ENCODE measurements at regions not wholly inside any gene's neighbourhood (a gene's known extent, or its start where the extent isn't known, plus 50 kb on each side); places are given as distances from the start of the nearest gene placed in this dataset.

- Mint-ChIP-seq H3K27ac (no peak overlapping the region), H3K27me3 (peaks cover 4% of the 10 kb centered on the region), H3K36me3 (ENCODE audit: low read depth) (no peaks in the 10 kb centered on the region), H3K4me1 (no peaks in the 10 kb centered on the region), H3K4me3 (no peak overlapping the region), H3K9me3 (no peaks in the 10 kb centered on the region)
- CTCF ChIA-PET, result no interaction called here
- POLR2A ChIA-PET, result no interaction called here
- no peak for DNase-seq
These were observed 117.5 kb upstream of the COL1A2 start for GRCh38 chr7:94277236-94277635.

- DNase-seq, result no peak
- Mint-ChIP-seq H3K36me3 (ENCODE audit: low read depth) (no peaks in the 10 kb centered on the region), H3K4me1 (no peaks in the 10 kb centered on the region), H3K9me3 (no peaks in the 10 kb centered on the region), H3K27ac (no peak overlapping the region), H3K27me3 (no peaks in the 10 kb centered on the region), H3K4me3 (no peak overlapping the region)
- ChIA-PET POLR2A (no interaction called here), CTCF (no interaction called here)
These were observed 113.8 kb upstream of the COL1A2 start for GRCh38 chr7:94280851-94281250.

- CTCF ChIA-PET, result no interaction called here
- POLR2A ChIA-PET, result no interaction called here
- no peak for DNase-seq
- Mint-ChIP-seq H3K4me3 (no peak overlapping the region), H3K27ac (no peak overlapping the region), H3K27me3 (no peaks in the 10 kb centered on the region), H3K9me3 (no peaks in the 10 kb centered on the region), H3K4me1 (no peaks in the 10 kb centered on the region), H3K36me3 (ENCODE audit: low read depth) (no peaks in the 10 kb centered on the region)
These were observed 110.6 kb upstream of the COL1A2 start for GRCh38 chr7:94284104-94284503.

GRCh38 chr7:94286111-94286510 lies 108.6 kb upstream of the COL1A2 start:
- Mint-ChIP-seq H3K36me3 (ENCODE audit: low read depth) (no peaks in the 10 kb centered on the region), H3K4me3 (no peak overlapping the region), H3K4me1 (no peaks in the 10 kb centered on the region), H3K9me3 (no peaks in the 10 kb centered on the region), H3K27me3 (no peaks in the 10 kb centered on the region), H3K27ac (no peak overlapping the region)
- POLR2A ChIA-PET, result no interaction called here
- CTCF ChIA-PET, result no interaction called here
- no peak for DNase-seq

GRCh38 chr7:94288096-94288495 lies 106.6 kb upstream of the COL1A2 start:
- Mint-ChIP-seq H3K4me3 (no peak overlapping the region), H3K9me3 (no peaks in the 10 kb centered on the region), H3K27ac (no peak overlapping the region), H3K27me3 (peaks cover 2% of the 10 kb centered on the region), H3K4me1 (no peaks in the 10 kb centered on the region), H3K36me3 (ENCODE audit: low read depth) (no peaks in the 10 kb centered on the region)
- CTCF ChIA-PET, result no interaction called here
- POLR2A ChIA-PET, result no interaction called here
- DNase-seq, result no peak

- CTCF ChIA-PET, result no interaction called here
- POLR2A ChIA-PET, result no interaction called here
- no peaks in the 10 kb centered on the region for H3K4me1 Mint-ChIP-seq
These were observed 105.6 kb upstream of the COL1A2 start for GRCh38 chr7:94289071-94289470.

GRCh38 chr7:94294471-94295131 lies 100.1 kb upstream of the COL1A2 start:
- Mint-ChIP-seq H3K27ac (no peak overlapping the region), H3K9me3 (no peaks in the 10 kb centered on the region), H3K36me3 (ENCODE audit: low read depth) (no peaks in the 10 kb centered on the region), H3K4me3 (no peak overlapping the region), H3K27me3 (peaks cover 13% of the 10 kb centered on the region), H3K4me1 (no peaks in the 10 kb centered on the region)
- ChIA-PET POLR2A (no interaction called here), CTCF (interaction anchor here (0.7 kb wide), 1 partner anchor 416 kb away, joined by 3 read pairs; no protein-coding TSS in a partner anchor)
- no peak for DNase-seq

More at GRCh38 chr7:94289071-94289470, 105.6 kb upstream of the COL1A2 start:
- no peak overlapping the region for H3K4me3 Mint-ChIP-seq
- peaks cover 6% of the 10 kb centered on the region for H3K27me3 Mint-ChIP-seq
- H3K36me3 Mint-ChIP-seq (ENCODE audit: low read depth), result no peaks in the 10 kb centered on the region
- no peaks in the 10 kb centered on the region for H3K9me3 Mint-ChIP-seq
- no peak for DNase-seq
- no peak overlapping the region for H3K27ac Mint-ChIP-seq

- DNase-seq, result no peak
- Mint-ChIP-seq H3K4me3 (no peak overlapping the region), H3K36me3 (ENCODE audit: low read depth) (no peaks in the 10 kb centered on the region), H3K4me1 (no peaks in the 10 kb centered on the region), H3K27me3 (peaks cover 13% of the 10 kb centered on the region), H3K9me3 (no peaks in the 10 kb centered on the region), H3K27ac (no peak overlapping the region)
- ChIA-PET CTCF (no interaction called here), POLR2A (no interaction called here)
These were observed 98.8 kb upstream of the COL1A2 start for GRCh38 chr7:94295850-94296249.

GRCh38 chr7:94296881-94297280 lies 97.8 kb upstream of the COL1A2 start:
- Mint-ChIP-seq H3K4me3 (no peak overlapping the region), H3K36me3 (ENCODE audit: low read depth) (no peaks in the 10 kb centered on the region), H3K9me3 (no peaks in the 10 kb centered on the region), H3K27ac (no peak overlapping the region), H3K27me3 (peaks cover 11% of the 10 kb centered on the region), H3K4me1 (no peaks in the 10 kb centered on the region)
- ChIA-PET POLR2A (no interaction called here), CTCF (no interaction called here)
- no peak for DNase-seq

GRCh38 chr7:94297397-94297838 lies 97.3 kb upstream of the COL1A2 start:
- no peak for DNase-seq
- CTCF ChIA-PET, result no interaction called here
- Mint-ChIP-seq H3K4me3 (no peak overlapping the region), H3K36me3 (ENCODE audit: low read depth) (no peaks in the 10 kb centered on the region), H3K27me3 (peaks cover 11% of the 10 kb centered on the region), H3K4me1 (no peaks in the 10 kb centered on the region), H3K27ac (no peak overlapping the region), H3K9me3 (no peaks in the 10 kb centered on the region)
- POLR2A ChIA-PET, result no interaction called here

- Mint-ChIP-seq H3K4me1 (no peaks in the 10 kb centered on the region), H3K27me3 (peaks cover 9% of the 10 kb centered on the region), H3K36me3 (ENCODE audit: low read depth) (no peaks in the 10 kb centered on the region), H3K4me3 (no peak overlapping the region), H3K27ac (no peak overlapping the region), H3K9me3 (no peaks in the 10 kb centered on the region)
- ChIA-PET CTCF (no interaction called here), POLR2A (no interaction called here)
- no peak for DNase-seq
These were observed 95.8 kb upstream of the COL1A2 start for GRCh38 chr7:94298943-94299342.

GRCh38 chr7:94300176-94300835 lies 94.4 kb upstream of the COL1A2 start:
- peaks cover 1% of the 10 kb centered on the region for H3K27me3 Mint-ChIP-seq
- POLR2A ChIA-PET, result no interaction called here

GRCh38 chr7:94301024-94301586 lies 93.6 kb upstream of the COL1A2 start:
- Mint-ChIP-seq H3K4me3 (no peak overlapping the region), H3K36me3 (ENCODE audit: low read depth) (no peaks in the 10 kb centered on the region), H3K4me1 (no peaks in the 10 kb centered on the region), H3K27ac (no peak overlapping the region), H3K9me3 (no peaks in the 10 kb centered on the region), H3K27me3 (peaks cover 1% of the 10 kb centered on the region)
- no peak for DNase-seq
- POLR2A ChIA-PET, result no interaction called here
- CTCF ChIA-PET, result no interaction called here

More at GRCh38 chr7:94300176-94300835, 94.4 kb upstream of the COL1A2 start:
- H3K9me3 Mint-ChIP-seq, result no peaks in the 10 kb centered on the region
- no peaks in the 10 kb centered on the region for H3K36me3 Mint-ChIP-seq (ENCODE audit: low read depth)
- CTCF ChIA-PET, result no interaction called here
- H3K27ac Mint-ChIP-seq, result no peak overlapping the region
- no peak overlapping the region for H3K4me3 Mint-ChIP-seq
- no peak for DNase-seq
- H3K4me1 Mint-ChIP-seq, result no peaks in the 10 kb centered on the region

- CTCF ChIA-PET, result no interaction called here
- Mint-ChIP-seq H3K27ac (no peak overlapping the region), H3K27me3 (peaks cover 1% of the 10 kb centered on the region), H3K36me3 (ENCODE audit: low read depth) (no peaks in the 10 kb centered on the region), H3K4me3 (no peak overlapping the region), H3K4me1 (no peaks in the 10 kb centered on the region), H3K9me3 (peaks cover 2% of the 10 kb centered on the region)
- no peak for DNase-seq
- POLR2A ChIA-PET, result no interaction called here
These were observed 91.6 kb upstream of the COL1A2 start for GRCh38 chr7:94303118-94303517.

All from activated CD4-positive, alpha-beta T cell treated with anti-CD3 and anti-CD28 coated beads, Interleukin-2, amount 10 ng/mL, durations not matched to agents 7 days and 5 days (primary cell).